ENCODE measurements at regions not wholly inside any gene's neighbourhood (a gene's known extent, or its start where the extent isn't known, plus 50 kb on each side); places are given as distances from the start of the nearest gene placed in this dataset.

DNA sequence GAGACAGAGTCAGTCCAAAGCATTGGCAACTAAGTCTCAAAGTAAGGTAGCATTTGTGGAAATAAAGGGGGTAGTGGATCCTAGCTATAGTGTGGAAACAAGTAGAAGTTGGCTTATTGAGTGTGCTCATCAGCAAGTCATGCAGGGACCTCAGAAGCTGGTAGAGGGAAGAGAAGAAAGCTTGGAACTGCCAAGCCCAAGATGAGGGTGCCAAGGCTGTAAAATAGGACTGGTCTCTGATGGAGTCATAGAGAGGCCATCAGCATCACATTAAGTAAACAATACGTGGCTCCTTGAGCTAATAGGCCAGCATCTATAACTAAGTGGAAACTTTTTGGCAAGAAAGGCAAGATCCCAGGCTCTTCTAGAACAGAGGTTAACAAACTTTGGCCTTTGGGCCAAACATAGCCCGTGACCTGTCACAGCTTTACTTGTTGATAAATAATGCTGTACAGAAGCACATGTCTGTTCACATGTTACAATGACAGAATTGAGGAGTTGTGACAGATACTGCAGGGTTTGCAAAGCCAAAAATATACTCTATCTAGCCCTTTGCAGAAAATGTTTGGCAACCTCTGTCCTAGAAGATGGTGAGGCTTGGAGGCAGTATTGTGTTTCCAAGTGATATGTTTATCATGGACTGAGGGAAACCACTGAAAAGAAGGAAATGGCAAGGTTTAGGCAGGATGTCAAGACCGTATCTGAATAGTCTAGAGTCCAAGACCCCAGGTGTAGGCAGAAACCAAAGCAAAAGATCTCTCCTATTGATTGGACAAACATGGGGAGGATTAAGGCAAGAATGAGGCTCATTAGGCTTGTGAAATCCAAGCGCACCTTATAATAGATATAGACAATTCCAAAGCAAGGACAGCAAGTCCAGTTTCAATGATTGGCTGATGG, 62.5 kb upstream of the CD44 start:
- Histone ChIP-seq H3K9me3 (no peaks in the 10 kb centered on the region), H3K4me1 (replicated peaks) (no peaks in the 10 kb centered on the region), H3K27me3 (replicated peaks; ENCODE audit: insufficient read depth) (no peaks in the 10 kb centered on the region), H3K27ac (no peak overlapping the region), H3K4me3 (no peak overlapping the region), H3K36me3 (no peaks in the 10 kb centered on the region)
- intact Hi-C loops (cut with DNase I) = no loop called here
- 78% methylated on average over 4 of the region's 4 CpGs for WGBS
- DNase-seq (ENCODE audit: low spot score) = no peak
- TF ChIP-seq, protein P1, sequence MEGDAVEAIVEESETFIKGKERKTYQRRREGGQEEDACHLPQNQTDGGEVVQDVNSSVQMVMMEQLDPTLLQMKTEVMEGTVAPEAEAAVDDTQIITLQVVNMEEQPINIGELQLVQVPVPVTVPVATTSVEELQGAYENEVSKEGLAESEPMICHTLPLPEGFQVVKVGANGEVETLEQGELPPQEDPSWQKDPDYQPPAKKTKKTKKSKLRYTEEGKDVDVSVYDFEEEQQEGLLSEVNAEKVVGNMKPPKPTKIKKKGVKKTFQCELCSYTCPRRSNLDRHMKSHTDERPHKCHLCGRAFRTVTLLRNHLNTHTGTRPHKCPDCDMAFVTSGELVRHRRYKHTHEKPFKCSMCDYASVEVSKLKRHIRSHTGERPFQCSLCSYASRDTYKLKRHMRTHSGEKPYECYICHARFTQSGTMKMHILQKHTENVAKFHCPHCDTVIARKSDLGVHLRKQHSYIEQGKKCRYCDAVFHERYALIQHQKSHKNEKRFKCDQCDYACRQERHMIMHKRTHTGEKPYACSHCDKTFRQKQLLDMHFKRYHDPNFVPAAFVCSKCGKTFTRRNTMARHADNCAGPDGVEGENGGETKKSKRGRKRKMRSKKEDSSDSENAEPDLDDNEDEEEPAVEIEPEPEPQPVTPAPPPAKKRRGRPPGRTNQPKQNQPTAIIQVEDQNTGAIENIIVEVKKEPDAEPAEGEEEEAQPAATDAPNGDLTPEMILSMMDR (IDR thresholded peaks at IDR 0.05) = no peak
- no peak for TF ChIP-seq POLR2AphosphoS5 (IDR thresholded peaks at IDR 0.05)
- TF ChIP-seq POLR2A (IDR thresholded peaks at IDR 0.05) = no peak

DNA sequence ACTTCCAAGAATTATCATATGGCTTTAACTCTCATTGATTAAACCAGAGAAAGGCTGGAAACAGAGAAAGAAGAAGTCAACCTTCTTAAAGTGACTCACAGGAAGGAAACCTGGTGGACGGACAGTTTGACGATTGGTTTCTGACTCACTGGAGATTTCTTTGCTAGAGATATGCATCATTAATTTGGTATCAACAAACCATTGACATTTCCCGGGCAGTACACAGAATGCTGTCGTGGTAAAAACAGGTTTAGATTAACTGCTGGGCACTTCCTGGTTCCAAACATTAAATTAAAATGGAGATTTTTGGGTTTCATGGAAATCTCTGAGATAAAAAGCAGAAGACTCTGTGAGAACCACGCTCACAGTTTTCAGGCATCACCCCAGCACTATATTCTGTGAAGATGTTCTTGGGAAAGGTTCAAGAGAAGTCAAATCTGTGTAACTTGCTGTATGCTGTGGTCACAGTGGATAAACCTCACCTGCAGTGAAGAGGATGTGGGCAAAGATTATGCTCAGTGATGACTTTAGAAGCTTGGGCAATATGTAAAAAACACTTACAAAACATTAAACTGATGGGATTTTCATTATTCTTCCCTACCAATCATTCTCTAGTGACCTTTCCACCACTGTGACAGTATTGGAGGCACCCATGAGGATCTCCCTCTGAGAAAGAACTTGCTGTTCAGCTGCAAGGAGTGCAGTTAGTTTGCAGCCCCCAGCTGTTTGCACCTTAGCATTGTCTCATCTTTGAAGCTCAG, 61.1 kb upstream of the CD44 start:
- no peak for DNase-seq (ENCODE audit: low spot score)
- Histone ChIP-seq H3K4me1 (replicated peaks) (no peaks in the 10 kb centered on the region), H3K4me3 (no peak overlapping the region), H3K27ac (no peak overlapping the region), H3K36me3 (no peaks in the 10 kb centered on the region), H3K9me3 (no peaks in the 10 kb centered on the region), H3K27me3 (replicated peaks; ENCODE audit: insufficient read depth) (no peaks in the 10 kb centered on the region)
- intact Hi-C loops (cut with DNase I) = no loop called here
- TF ChIP-seq POLR2AphosphoS5 (IDR thresholded peaks at IDR 0.05) (no peak), POLR2A (IDR thresholded peaks at IDR 0.05) (no peak)
- TF ChIP-seq, protein P1 (IDR thresholded peaks at IDR 0.05) = no peak
- 60% methylated on average over 5 of the region's 5 CpGs for WGBS

GRCh38 chr11:35078470-35078735, 60.6 kb upstream of the CD44 start:
- H3K4me3 ChIP-seq = no peak overlapping the region
- intact Hi-C loops (cut with DNase I) = no loop called here
- 94% methylated on average over 1 of the region's 1 CpG for WGBS
- TF ChIP-seq POLR2AphosphoS5 (IDR thresholded peaks at IDR 0.05) (no peak), POLR2A (IDR thresholded peaks at IDR 0.05) (no peak)
- TF ChIP-seq, protein P1 (IDR thresholded peaks at IDR 0.05) = no peak
- DNase-seq (ENCODE audit: low spot score) = no peak
- H3K36me3 ChIP-seq = no peaks in the 10 kb centered on the region
- H3K4me1 ChIP-seq (replicated peaks) = no peaks in the 10 kb centered on the region
- no peaks in the 10 kb centered on the region for H3K9me3 ChIP-seq
- no peaks in the 10 kb centered on the region for H3K27me3 ChIP-seq (replicated peaks; ENCODE audit: insufficient read depth)
- H3K27ac ChIP-seq = no peak overlapping the region

- H3K4me1 ChIP-seq (replicated peaks) = no peaks in the 10 kb centered on the region
- 92% methylated on average over 4 of the region's 4 CpGs for WGBS
- no peaks in the 10 kb centered on the region for H3K9me3 ChIP-seq
- no peaks in the 10 kb centered on the region for H3K27me3 ChIP-seq (replicated peaks; ENCODE audit: insufficient read depth)
- H3K27ac ChIP-seq = no peak overlapping the region
- intact Hi-C loops (cut with DNase I) = no loop called here
- no peaks in the 10 kb centered on the region for H3K36me3 ChIP-seq
- H3K4me3 ChIP-seq = no peak overlapping the region
- DNase-seq (ENCODE audit: low spot score) = no peak
- TF ChIP-seq POLR2A (IDR thresholded peaks at IDR 0.05) = no peak
- TF ChIP-seq, protein P1 (IDR thresholded peaks at IDR 0.05) = no peak
- no peak for TF ChIP-seq POLR2AphosphoS5 (IDR thresholded peaks at IDR 0.05)
Observed at GRCh38 chr11:35079611-35080010, 59.4 kb upstream of the CD44 start.
